Activated CD8-positive, alpha-beta T cell treated with anti-CD3 and anti-CD28 coated beads for 36 hours (primary cell): ENCODE measurements at regions not wholly inside any gene's neighbourhood (a gene's known extent, or its start where the extent isn't known, plus 50 kb on each side); places are given as distances from the start of the nearest gene placed in this dataset.

Experiments
- ATAC-seq: fragments of 200-7000 bp; cut with Tn5 transposase; one replicate; pipeline ENCODE4 v1.10.0; 2021; ENCODE audit warnings: mild to moderate bottlenecking, moderate library complexity
- CTCF ChIA-PET: fragments of 350-600 bp; sonication (Branson Sonifier 250); formaldehyde crosslinking; loops from one replicate; lab custom pipeline; 2021; ENCODE audit warnings: antibody characterized with exemption; lab: Charles Lee
- POLR2A ChIA-PET: fragments of 350-600 bp; sonication (Branson Sonifier 250); formaldehyde crosslinking; loops from one replicate; lab custom pipeline; 2021; ENCODE audit warnings: antibody characterized with exemption; lab: Charles Lee
- DNase-seq: peaks from one replicate; pipeline ENCODE4 v3.0.0-alpha.2; 2020
- H3K27ac Mint-ChIP-seq: one replicate; pipeline ENCODE4 v1.8.0; 2021; ENCODE audit warnings: mild to moderate bottlenecking, mixed read lengths
- H3K27me3 Mint-ChIP-seq: one replicate; pipeline ENCODE4 v1.8.0; 2021; ENCODE audit warnings: mixed read lengths
- H3K36me3 Mint-ChIP-seq: one replicate; pipeline ENCODE4 v1.8.0; 2021; ENCODE audit warnings: low read depth, mixed read lengths
- H3K4me1 Mint-ChIP-seq: one replicate; pipeline ENCODE4 v1.8.0; 2021; ENCODE audit warnings: low read depth, mixed read lengths
- H3K4me3 Mint-ChIP-seq: one replicate; pipeline ENCODE4 v1.8.0; 2021; ENCODE audit warnings: mild to moderate bottlenecking, moderate library complexity, mixed read lengths
- H3K9me3 Mint-ChIP-seq: one replicate; pipeline ENCODE4 v1.8.0; 2021; ENCODE audit warnings: mixed read lengths
- intact Hi-C: fragments of 100-400 bp; cut with micrococcal nuclease; formaldehyde crosslinking; loops from one replicate; pipeline ENCODE4 v1.10.0; 2022
- TF ChIP-seq, protein P1 (sequence below): fragments of 200-600 bp; IDR thresholded peaks from one replicate; pipeline ENCODE4 v1.8.0; 2022; ENCODE audit warnings: antibody characterized with exemption, mild to moderate bottlenecking

DNA sequence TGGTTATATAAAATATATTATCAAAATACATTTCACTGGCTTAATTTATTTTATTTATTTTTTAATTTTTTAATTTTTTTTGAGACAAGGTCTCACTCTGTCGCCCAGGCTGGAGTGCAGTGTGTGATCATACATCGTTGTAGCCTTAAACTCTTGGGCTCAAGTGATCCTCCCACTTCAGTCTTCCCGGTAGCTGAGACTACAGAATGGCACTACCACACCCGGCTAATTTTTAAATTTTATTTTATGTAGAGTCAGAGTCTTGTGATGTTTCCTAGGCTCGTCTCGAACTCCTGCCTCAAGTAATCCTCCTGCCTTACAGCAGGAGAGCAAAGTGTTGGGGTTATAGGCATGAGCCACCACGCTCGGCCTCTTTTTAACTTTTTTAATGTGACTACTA, 143.8 kb downstream of the CEP135 start:
- TF ChIP-seq, protein P1, sequence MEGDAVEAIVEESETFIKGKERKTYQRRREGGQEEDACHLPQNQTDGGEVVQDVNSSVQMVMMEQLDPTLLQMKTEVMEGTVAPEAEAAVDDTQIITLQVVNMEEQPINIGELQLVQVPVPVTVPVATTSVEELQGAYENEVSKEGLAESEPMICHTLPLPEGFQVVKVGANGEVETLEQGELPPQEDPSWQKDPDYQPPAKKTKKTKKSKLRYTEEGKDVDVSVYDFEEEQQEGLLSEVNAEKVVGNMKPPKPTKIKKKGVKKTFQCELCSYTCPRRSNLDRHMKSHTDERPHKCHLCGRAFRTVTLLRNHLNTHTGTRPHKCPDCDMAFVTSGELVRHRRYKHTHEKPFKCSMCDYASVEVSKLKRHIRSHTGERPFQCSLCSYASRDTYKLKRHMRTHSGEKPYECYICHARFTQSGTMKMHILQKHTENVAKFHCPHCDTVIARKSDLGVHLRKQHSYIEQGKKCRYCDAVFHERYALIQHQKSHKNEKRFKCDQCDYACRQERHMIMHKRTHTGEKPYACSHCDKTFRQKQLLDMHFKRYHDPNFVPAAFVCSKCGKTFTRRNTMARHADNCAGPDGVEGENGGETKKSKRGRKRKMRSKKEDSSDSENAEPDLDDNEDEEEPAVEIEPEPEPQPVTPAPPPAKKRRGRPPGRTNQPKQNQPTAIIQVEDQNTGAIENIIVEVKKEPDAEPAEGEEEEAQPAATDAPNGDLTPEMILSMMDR, result no peak
- ChIA-PET POLR2A (no interaction called here), CTCF (no interaction called here)
- no peaks in the 10 kb centered on the region for H3K27me3 Mint-ChIP-seq
- H3K4me3 Mint-ChIP-seq, result no peak overlapping the region
- DNase-seq, result no peak
- intact Hi-C loops, result no loop called here
- no peak for ATAC-seq
- no peaks in the 10 kb centered on the region for H3K4me1 Mint-ChIP-seq
- H3K27ac Mint-ChIP-seq, result no peak overlapping the region
- no peaks in the 10 kb centered on the region for H3K9me3 Mint-ChIP-seq
- no peaks in the 10 kb centered on the region for H3K36me3 Mint-ChIP-seq

DNA sequence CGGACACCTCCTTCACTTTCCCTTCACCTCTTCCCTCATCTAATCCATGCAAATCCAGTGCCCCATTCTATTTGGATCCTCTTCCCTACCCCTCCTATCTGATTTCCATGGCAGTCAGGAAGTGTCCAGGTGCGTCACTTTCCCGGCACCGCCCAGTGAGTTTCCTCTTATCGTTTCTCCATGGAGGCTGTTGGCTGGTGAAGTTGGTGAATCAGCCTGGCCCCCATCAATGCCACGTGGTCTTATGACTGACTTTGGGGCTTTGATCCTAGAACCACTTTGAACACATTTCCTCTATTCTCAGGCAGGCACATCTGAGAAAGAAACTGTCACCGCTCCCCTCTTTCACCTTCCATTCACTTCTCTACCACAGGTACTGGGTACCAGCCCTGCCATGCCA, 137.8 kb downstream of the CEP135 start:
- POLR2A ChIA-PET, result no interaction called here
- H3K4me3 Mint-ChIP-seq, result no peak overlapping the region
- ATAC-seq (no peak), DNase-seq (no peak)
- H3K4me1 Mint-ChIP-seq, result no peaks in the 10 kb centered on the region
- TF ChIP-seq, protein P1, result no peak
- H3K27ac Mint-ChIP-seq, result no peak overlapping the region
- intact Hi-C loops, result no loop called here
- no peaks in the 10 kb centered on the region for H3K9me3 Mint-ChIP-seq
- CTCF ChIA-PET, result no interaction called here
- no peaks in the 10 kb centered on the region for H3K36me3 Mint-ChIP-seq
- no peaks in the 10 kb centered on the region for H3K27me3 Mint-ChIP-seq

DNA sequence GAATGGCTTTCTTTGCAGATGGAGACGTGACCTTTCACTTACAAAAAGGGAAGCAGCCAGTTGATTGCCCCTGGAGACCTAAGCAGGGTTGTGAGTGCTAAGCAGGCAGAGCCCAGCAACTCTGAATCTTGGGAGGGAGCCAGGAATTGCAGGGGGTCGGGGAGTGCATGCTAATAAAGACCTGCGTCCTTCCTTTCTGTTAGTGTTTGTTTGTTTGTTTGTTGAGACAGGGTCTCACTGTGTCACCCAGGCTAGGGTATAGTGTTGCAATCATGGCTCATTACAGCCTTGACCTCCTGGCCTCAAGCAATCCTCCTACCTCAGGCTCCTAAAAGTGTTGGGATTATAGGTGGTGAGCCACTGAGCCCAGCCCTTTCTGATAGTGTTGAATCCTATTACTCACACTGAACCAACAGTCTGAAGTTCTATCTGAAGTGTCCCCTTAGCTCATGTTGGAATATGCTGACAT, 137.4 kb downstream of the CEP135 start:
- TF ChIP-seq, protein P1, result no peak
- Mint-ChIP-seq H3K4me1 (no peaks in the 10 kb centered on the region), H3K4me3 (no peak overlapping the region), H3K36me3 (no peaks in the 10 kb centered on the region), H3K27ac (no peak overlapping the region), H3K9me3 (no peaks in the 10 kb centered on the region), H3K27me3 (no peaks in the 10 kb centered on the region)
- CTCF ChIA-PET, result no interaction called here
- DNase-seq (no peak), ATAC-seq (no peak)
- intact Hi-C loops, result no loop called here
- POLR2A ChIA-PET, result no interaction called here

DNA sequence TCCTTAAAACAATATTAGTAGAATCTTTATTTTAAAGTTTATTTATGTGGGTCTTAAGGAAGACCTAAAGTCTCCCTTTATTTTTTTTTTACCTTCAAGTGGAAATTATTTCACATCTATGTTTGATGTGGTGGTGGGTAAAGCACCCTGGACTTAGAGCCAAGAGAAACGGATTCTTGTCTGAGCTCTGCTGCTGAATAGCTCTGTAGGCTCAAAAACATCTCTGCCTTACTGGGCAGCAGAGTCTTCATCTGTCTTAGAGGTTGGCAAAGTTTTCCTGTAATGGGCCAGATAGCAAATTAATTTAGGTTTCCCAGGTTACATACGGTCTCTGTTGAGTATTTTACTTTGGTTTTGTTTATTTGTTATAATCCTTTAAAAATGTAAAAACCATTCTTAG, 136.5 kb downstream of the CEP135 start:
- intact Hi-C loops, result no loop called here
- Mint-ChIP-seq H3K4me1 (no peaks in the 10 kb centered on the region), H3K4me3 (no peak overlapping the region), H3K36me3 (no peaks in the 10 kb centered on the region), H3K27ac (no peak overlapping the region), H3K27me3 (no peaks in the 10 kb centered on the region), H3K9me3 (no peaks in the 10 kb centered on the region)
- TF ChIP-seq, protein P1, result no peak
- ATAC-seq (no peak), DNase-seq (no peak)
- CTCF ChIA-PET, result no interaction called here
- POLR2A ChIA-PET, result no interaction called here

DNA sequence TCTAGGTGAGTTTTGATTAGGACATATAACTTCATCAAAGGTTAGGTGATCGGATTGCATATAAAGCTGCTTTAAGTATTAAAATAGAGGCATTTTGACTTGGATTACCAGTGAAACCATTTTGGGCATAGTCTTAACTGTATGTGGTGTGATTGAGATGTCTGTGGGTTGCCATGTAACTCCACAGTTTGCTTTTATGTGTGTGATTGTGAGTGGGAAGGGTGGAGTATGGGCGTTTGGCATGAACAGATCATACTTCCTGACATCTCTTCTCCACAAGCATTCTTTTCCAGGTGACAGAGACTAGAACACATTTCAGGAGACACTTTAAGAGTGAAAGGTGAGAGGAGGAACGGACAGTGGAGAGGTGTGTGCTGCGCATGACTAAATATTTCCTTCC, 136.1 kb downstream of the CEP135 start:
- TF ChIP-seq, protein P1, result no peak
- Mint-ChIP-seq H3K27me3 (no peaks in the 10 kb centered on the region), H3K4me3 (no peak overlapping the region), H3K27ac (no peak overlapping the region), H3K4me1 (no peaks in the 10 kb centered on the region), H3K36me3 (no peaks in the 10 kb centered on the region), H3K9me3 (no peaks in the 10 kb centered on the region)
- no peak for DNase-seq
- intact Hi-C loops, result no loop called here
- CTCF ChIA-PET, result no interaction called here
- POLR2A ChIA-PET, result no interaction called here
- no peak for ATAC-seq
